MM.1S (cell line): ENCODE measurements at regions not wholly inside any gene's neighbourhood (a gene's known extent, or its start where the extent isn't known, plus 50 kb on each side); places are given as distances from the start of the nearest gene placed in this dataset.

ENCODE experiments used
- DNase-seq: peaks from one replicate; pipeline ENCODE4 v3.0.0-alpha.2; 2015
- H2AFZ ChIP-seq: fragments of 300-600 bp; sonication (generic); 2 replicates; pipeline ENCODE4 v1.6.0; 2016; ENCODE audit warnings: antibody characterized with exemption, low read length
- H3F3A ChIP-seq: fragments of 300-600 bp; sonication (generic); 2 replicates; pipeline ENCODE4 v1.6.1; 2016; ENCODE audit warnings: mild to moderate bottlenecking, antibody characterized with exemption, low read length, moderate library complexity, mixed read lengths; ENCODE audit not compliant: insufficient read depth
- H3K27ac ChIP-seq: fragments of 300-600 bp; sonication (generic); 2 replicates; pipeline ENCODE4 v1.5.1; 2016; ENCODE audit warnings: mild to moderate bottlenecking, low read length
- H3K27me3 ChIP-seq: fragments of 300-600 bp; sonication (generic); replicated peaks from 2 replicates; pipeline ENCODE4 v1.6.0; 2016; ENCODE audit warnings: low read length; ENCODE audit not compliant: insufficient read depth
- H3K36me3 ChIP-seq: fragments of 300-600 bp; sonication (generic); replicated peaks from 2 replicates; pipeline ENCODE4 v1.6.1; 2016; ENCODE audit warnings: mild to moderate bottlenecking, low read length, mixed read lengths; ENCODE audit not compliant: insufficient read depth
- H3K4me1 ChIP-seq: fragments of 300-600 bp; sonication (generic); 2 replicates; pipeline ENCODE4 v1.6.1; 2016; ENCODE audit warnings: low read length, mixed read lengths
- H3K4me2 ChIP-seq: fragments of 300-600 bp; sonication (generic); 2 replicates; pipeline ENCODE4 v1.6.0; 2016; ENCODE audit warnings: low read depth, low read length
- H3K4me3 ChIP-seq: fragments of 300-600 bp; sonication (generic); 2 replicates; pipeline ENCODE4 v1.5.1; 2016; ENCODE audit warnings: low read length, mixed read lengths
- H3K79me2 ChIP-seq: fragments of 300-600 bp; sonication (generic); 2 replicates; pipeline ENCODE4 v1.6.1; 2016; ENCODE audit warnings: mixed run types, low read length, mixed read lengths
- H3K9ac ChIP-seq: fragments of 300-600 bp; sonication (generic); 2 replicates; pipeline ENCODE4 v1.6.1; 2016; ENCODE audit warnings: low read length, mixed read lengths
- H3K9me2 ChIP-seq: fragments of 300-600 bp; sonication (generic); replicated peaks from 2 replicates; pipeline ENCODE4 v1.6.1; 2016; ENCODE audit warnings: mild to moderate bottlenecking, low read length, mixed read lengths; ENCODE audit not compliant: insufficient read depth
- H3K9me3 ChIP-seq: fragments of 300-600 bp; sonication (generic); replicated peaks from 2 replicates; pipeline ENCODE4 v1.6.1; 2016; ENCODE audit warnings: mild to moderate bottlenecking, low read length, mixed read lengths; ENCODE audit not compliant: insufficient read depth
- H4K20me1 ChIP-seq: fragments of 300-600 bp; sonication (generic); 2 replicates; pipeline ENCODE4 v1.6.1; 2016; ENCODE audit warnings: mild to moderate bottlenecking, low read length, moderate library complexity, mixed read lengths; ENCODE audit not compliant: insufficient read depth
- EZH2 ChIP-seq: fragments of 300-600 bp; sonication (generic); optimal IDR thresholded peaks from 2 replicates; pipeline ENCODE3; 2017; ENCODE audit warnings: low read depth, mild to moderate bottlenecking, antibody characterized with exemption, low read length, mixed read lengths
- EZH2phosphoT487 ChIP-seq: fragments of 300-600 bp; sonication (generic); IDR thresholded peaks from 2 replicates; pipeline ENCODE4 v1.6.1; 2018; ENCODE audit warnings: antibody characterized with exemption, low read length
- TF ChIP-seq, protein P1 (sequence below): fragments of 300-600 bp; sonication (generic); IDR thresholded peaks from 2 replicates; pipeline ENCODE4 v1.5.1; 2016; ENCODE audit warnings: antibody characterized with exemption, low read length, mixed read lengths

- H3K36me3 ChIP-seq: no peaks in the 10 kb centered on the region
- DNase-seq: no peak
- TF ChIP-seq, protein P1, sequence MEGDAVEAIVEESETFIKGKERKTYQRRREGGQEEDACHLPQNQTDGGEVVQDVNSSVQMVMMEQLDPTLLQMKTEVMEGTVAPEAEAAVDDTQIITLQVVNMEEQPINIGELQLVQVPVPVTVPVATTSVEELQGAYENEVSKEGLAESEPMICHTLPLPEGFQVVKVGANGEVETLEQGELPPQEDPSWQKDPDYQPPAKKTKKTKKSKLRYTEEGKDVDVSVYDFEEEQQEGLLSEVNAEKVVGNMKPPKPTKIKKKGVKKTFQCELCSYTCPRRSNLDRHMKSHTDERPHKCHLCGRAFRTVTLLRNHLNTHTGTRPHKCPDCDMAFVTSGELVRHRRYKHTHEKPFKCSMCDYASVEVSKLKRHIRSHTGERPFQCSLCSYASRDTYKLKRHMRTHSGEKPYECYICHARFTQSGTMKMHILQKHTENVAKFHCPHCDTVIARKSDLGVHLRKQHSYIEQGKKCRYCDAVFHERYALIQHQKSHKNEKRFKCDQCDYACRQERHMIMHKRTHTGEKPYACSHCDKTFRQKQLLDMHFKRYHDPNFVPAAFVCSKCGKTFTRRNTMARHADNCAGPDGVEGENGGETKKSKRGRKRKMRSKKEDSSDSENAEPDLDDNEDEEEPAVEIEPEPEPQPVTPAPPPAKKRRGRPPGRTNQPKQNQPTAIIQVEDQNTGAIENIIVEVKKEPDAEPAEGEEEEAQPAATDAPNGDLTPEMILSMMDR: no peak
- TF ChIP-seq EZH2 (no peak), EZH2phosphoT487 (no peak)
- no peaks in the 10 kb centered on the region for H3K4me1 ChIP-seq
- H3K9me2 ChIP-seq: no peaks in the 10 kb centered on the region
- no peaks in the 10 kb centered on the region for H3F3A ChIP-seq
- H3K79me2 ChIP-seq: no peaks in the 10 kb centered on the region
- no peak overlapping the region for H2AFZ ChIP-seq
- no peak overlapping the region for H3K9ac ChIP-seq
- no peaks in the 10 kb centered on the region for H3K27me3 ChIP-seq
- H3K9me3 ChIP-seq: no peaks in the 10 kb centered on the region
- no peak overlapping the region for H3K4me3 ChIP-seq
- no peaks in the 10 kb centered on the region for H4K20me1 ChIP-seq
- H3K4me2 ChIP-seq: no peak overlapping the region
- H3K27ac ChIP-seq: no peak overlapping the region
These were observed 337.4 kb upstream of the ATP10B start for GRCh38 chr5:161189452-161189851.

GRCh38 chr5:161183559-161183958 lies 331.5 kb upstream of the ATP10B start:
- TF ChIP-seq, protein P1: no peak
- TF ChIP-seq EZH2: no peak
- Histone ChIP-seq H2AFZ (no peak overlapping the region), H3K36me3 (no peaks in the 10 kb centered on the region), H3K9me3 (no peaks in the 10 kb centered on the region), H3K4me2 (no peak overlapping the region), H3K9me2 (no peaks in the 10 kb centered on the region), H3K9ac (no peak overlapping the region), H3K4me1 (no peaks in the 10 kb centered on the region), H4K20me1 (no peaks in the 10 kb centered on the region), H3F3A (no peaks in the 10 kb centered on the region), H3K79me2 (no peaks in the 10 kb centered on the region), H3K27me3 (no peaks in the 10 kb centered on the region), H3K4me3 (no peak overlapping the region), H3K27ac (no peak overlapping the region)
- no peak for DNase-seq

DNA sequence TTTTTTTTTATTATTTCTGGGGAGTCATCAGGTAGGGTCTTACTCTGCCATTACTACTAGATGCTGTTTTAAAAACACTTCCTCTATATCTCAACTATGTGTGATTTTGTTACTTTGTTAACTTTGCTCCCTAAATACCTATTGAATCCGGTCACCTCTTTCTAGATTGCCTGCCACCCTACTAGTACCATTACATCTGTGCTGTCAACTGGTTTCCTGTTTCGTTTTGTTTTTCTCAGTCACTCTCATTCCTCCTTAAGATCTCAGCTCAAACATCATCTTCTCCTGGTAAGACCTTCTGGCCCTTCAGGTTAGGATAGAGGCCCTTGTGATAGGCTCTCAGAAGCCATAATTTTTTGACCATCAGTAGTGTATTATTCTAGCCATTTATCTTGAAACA lies 324.2 kb upstream of the ATP10B start:
- H3K27ac ChIP-seq: no peak overlapping the region
- no peaks in the 10 kb centered on the region for H3K79me2 ChIP-seq
- DNase-seq: no peak
- TF ChIP-seq EZH2: no peak
- TF ChIP-seq, protein P1: no peak
- TF ChIP-seq EZH2phosphoT487: no peak
- H4K20me1 ChIP-seq: no peaks in the 10 kb centered on the region
- no peaks in the 10 kb centered on the region for H3K27me3 ChIP-seq
- no peak overlapping the region for H2AFZ ChIP-seq
- H3K4me1 ChIP-seq: no peaks in the 10 kb centered on the region
- H3K36me3 ChIP-seq: no peaks in the 10 kb centered on the region
- no peak overlapping the region for H3K4me2 ChIP-seq
- H3K9me2 ChIP-seq: no peaks in the 10 kb centered on the region
- no peak overlapping the region for H3K4me3 ChIP-seq
- no peak overlapping the region for H3K9ac ChIP-seq
- no peaks in the 10 kb centered on the region for H3K9me3 ChIP-seq
- H3F3A ChIP-seq: no peaks in the 10 kb centered on the region

- Histone ChIP-seq H3K9me3 (no peaks in the 10 kb centered on the region), H3K27ac (no peak overlapping the region), H3K79me2 (no peaks in the 10 kb centered on the region), H3K4me1 (no peaks in the 10 kb centered on the region), H3K4me2 (no peak overlapping the region), H2AFZ (no peak overlapping the region), H3F3A (no peaks in the 10 kb centered on the region), H3K9me2 (no peaks in the 10 kb centered on the region), H3K36me3 (no peaks in the 10 kb centered on the region), H3K27me3 (no peaks in the 10 kb centered on the region), H4K20me1 (no peaks in the 10 kb centered on the region), H3K9ac (no peak overlapping the region), H3K4me3 (no peak overlapping the region)
- no peak for DNase-seq
- TF ChIP-seq EZH2 (no peak), EZH2phosphoT487 (no peak)
- TF ChIP-seq, protein P1: no peak
These were observed 317.8 kb upstream of the ATP10B start for GRCh38 chr5:161169776-161170175.
